Embryonic facial prominence (tissue), 1 donor: ENCODE measurements at regions not wholly inside any gene's neighbourhood (a gene's known extent, or its start where the extent isn't known, plus 50 kb on each side); places are given as distances from the start of the nearest gene placed in this dataset.
"Not testable (repeated sequence)": the region's sequence is repeated elsewhere in the genome, so short reads cannot be mapped to it uniquely, and the experiment has no call there.

Experiments used
- DNase-seq: peaks from one replicate; pipeline ENCODE4 v3.0.0-alpha.2; 2016; ENCODE audit errors: extremely low spot score

- DNase-seq = not testable (repeated sequence)
Observed at GRCh38 chr21:5975719-5976118, 4545.7 kb upstream of the TPTE start.

GRCh38 chr21:5997586-5997985 lies 4523.8 kb upstream of the TPTE start:
- DNase-seq = not testable (repeated sequence)

- DNase-seq = not testable (repeated sequence)
Observed at GRCh38 chr21:6015422-6016057, 4505.8 kb upstream of the TPTE start.

- not testable (repeated sequence) for DNase-seq
Observed at GRCh38 chr21:6020460-6020859, 4500.9 kb upstream of the TPTE start.

GRCh38 chr21:6020953-6021716 lies 4500.2 kb upstream of the TPTE start:
- not testable (repeated sequence) for DNase-seq

- not testable (repeated sequence) for DNase-seq
Observed at GRCh38 chr21:6021717-6022270, 4499.6 kb upstream of the TPTE start.

GRCh38 chr21:6023331-6023730 lies 4498.1 kb upstream of the TPTE start:
- DNase-seq = not testable (repeated sequence)

GRCh38 chr21:6025139-6025538 lies 4496.2 kb upstream of the TPTE start:
- not testable (repeated sequence) for DNase-seq

GRCh38 chr21:6027497-6027896 lies 4493.9 kb upstream of the TPTE start:
- not testable (repeated sequence) for DNase-seq

GRCh38 chr21:6034124-6034678 lies 4487.2 kb upstream of the TPTE start:
- not testable (repeated sequence) for DNase-seq

GRCh38 chr21:6034820-6035473 lies 4486.4 kb upstream of the TPTE start:
- not testable (repeated sequence) for DNase-seq

- not testable (repeated sequence) for DNase-seq
Observed at GRCh38 chr21:6035474-6036155, 4485.8 kb upstream of the TPTE start.

GRCh38 chr21:6039224-6039623 lies 4482.2 kb upstream of the TPTE start:
- DNase-seq = not testable (repeated sequence)

- DNase-seq = not testable (repeated sequence)
Observed at GRCh38 chr21:6040095-6040494, 4481.3 kb upstream of the TPTE start.

GRCh38 chr21:6043430-6044275 lies 4477.7 kb upstream of the TPTE start:
- not testable (repeated sequence) for DNase-seq

GRCh38 chr21:6044695-6045094 lies 4476.7 kb upstream of the TPTE start:
- DNase-seq = not testable (repeated sequence)

GRCh38 chr21:6049930-6050329 lies 4471.5 kb upstream of the TPTE start:
- DNase-seq = not testable (repeated sequence)

- not testable (repeated sequence) for DNase-seq
Observed at GRCh38 chr21:6052109-6052508, 4469.3 kb upstream of the TPTE start.

- not testable (repeated sequence) for DNase-seq
Observed at GRCh38 chr21:6053145-6053544, 4468.2 kb upstream of the TPTE start.

- not testable (repeated sequence) for DNase-seq
Observed at GRCh38 chr21:6058997-6059396, 4462.4 kb upstream of the TPTE start.
